GM18517 (cell line): ENCODE measurements at regions not wholly inside any gene's neighbourhood (a gene's known extent, or its start where the extent isn't known, plus 50 kb on each side); places are given as distances from the start of the nearest gene placed in this dataset.

Source experiments
- ATAC-seq: cut with Tn5 transposase; IDR thresholded peaks from one replicate; pipeline ENCODE4 v1.9.1; 2021; ENCODE audit warnings: mild to moderate bottlenecking, moderate library complexity; ENCODE audit not compliant: unreplicated experiment

GRCh38 chr17:79168486-79169055 lies 93.9 kb downstream of the ENGASE start:
- ATAC-seq: no peak

GRCh38 chr17:79167486-79167885 lies 92.9 kb downstream of the ENGASE start:
- ATAC-seq: no peak

GRCh38 chr17:79165756-79166473 lies 91.3 kb downstream of the ENGASE start:
- no peak for ATAC-seq

- no peak for ATAC-seq
Measured at GRCh38 chr17:79164913-79165695, 90.5 kb downstream of the ENGASE start.

GRCh38 chr17:79164408-79164807 lies 89.8 kb downstream of the ENGASE start:
- ATAC-seq: no peak

- ATAC-seq: no peak
Measured at GRCh38 chr17:79163071-79163470, 88.4 kb downstream of the ENGASE start.

- no peak for ATAC-seq
Measured at GRCh38 chr17:79162012-79162963, 87.7 kb downstream of the ENGASE start.

- ATAC-seq: no peak
Measured at GRCh38 chr17:79160980-79161636, 86.5 kb downstream of the ENGASE start.

GRCh38 chr17:79159926-79160325 lies 85.3 kb downstream of the ENGASE start:
- ATAC-seq: no peak

GRCh38 chr17:79159471-79159870 lies 84.8 kb downstream of the ENGASE start:
- no peak for ATAC-seq

GRCh38 chr17:79156463-79157095 lies 82.0 kb downstream of the ENGASE start:
- ATAC-seq: no peak

GRCh38 chr17:79155701-79156100 lies 81.1 kb downstream of the ENGASE start:
- ATAC-seq: no peak

GRCh38 chr17:79154951-79155585 lies 80.4 kb downstream of the ENGASE start:
- ATAC-seq: no peak

GRCh38 chr17:79154446-79154845 lies 79.8 kb downstream of the ENGASE start:
- no peak for ATAC-seq

GRCh38 chr17:79153367-79154130 lies 78.9 kb downstream of the ENGASE start:
- no peak for ATAC-seq

- no peak for ATAC-seq
Measured at GRCh38 chr17:79152636-79153035, 78.0 kb downstream of the ENGASE start.

GRCh38 chr17:79152110-79152509 lies 77.5 kb downstream of the ENGASE start:
- ATAC-seq: no peak

- ATAC-seq: no peak
Measured at GRCh38 chr17:79150799-79151198, 76.2 kb downstream of the ENGASE start.
